ENCODE measurements at regions not wholly inside any gene's neighbourhood (a gene's known extent, or its start where the extent isn't known, plus 50 kb on each side); places are given as distances from the start of the nearest gene placed in this dataset.
"Not testable (repeated sequence)": the region's sequence is repeated elsewhere in the genome, so short reads cannot be mapped to it uniquely, and the experiment has no call there.

- no peak for DNase-seq (ENCODE audit: low read depth)
Observed at GRCh38 chr18:59038295-59039039, 101.2 kb upstream of the SEC11C start.

- DNase-seq (ENCODE audit: low read depth), result not testable (repeated sequence)
Observed at GRCh38 chr18:59039040-59039320, 100.7 kb upstream of the SEC11C start.

GRCh38 chr18:59039449-59039848 lies 100.2 kb upstream of the SEC11C start:
- no peak for DNase-seq (ENCODE audit: low read depth)

GRCh38 chr18:59040770-59041148 lies 98.9 kb upstream of the SEC11C start:
- no peak for DNase-seq (ENCODE audit: low read depth)

- DNase-seq (ENCODE audit: low read depth), result no peak
Observed at GRCh38 chr18:59041296-59041695, 98.4 kb upstream of the SEC11C start.

GRCh38 chr18:59041819-59042815 lies 97.6 kb upstream of the SEC11C start:
- no peak for DNase-seq (ENCODE audit: low read depth)

GRCh38 chr18:59044855-59045254 lies 94.8 kb upstream of the SEC11C start:
- no peak for DNase-seq (ENCODE audit: low read depth)

GRCh38 chr18:59047321-59048047 lies 92.2 kb upstream of the SEC11C start:
- no peak for DNase-seq (ENCODE audit: low read depth)

GRCh38 chr18:59048048-59048363 lies 91.7 kb upstream of the SEC11C start:
- DNase-seq (ENCODE audit: low read depth), result no peak

- no peak for DNase-seq (ENCODE audit: low read depth)
Observed at GRCh38 chr18:59048378-59048777, 91.3 kb upstream of the SEC11C start.

- DNase-seq (ENCODE audit: low read depth), result no peak
Observed at GRCh38 chr18:59049721-59050660, 89.7 kb upstream of the SEC11C start.

- no peak for DNase-seq (ENCODE audit: low read depth)
Observed at GRCh38 chr18:59050661-59051057, 89.0 kb upstream of the SEC11C start.

GRCh38 chr18:59051470-59052165 lies 88.1 kb upstream of the SEC11C start:
- no peak for DNase-seq (ENCODE audit: low read depth)

- DNase-seq (ENCODE audit: low read depth), result no peak
Observed at GRCh38 chr18:59052965-59053820, 86.5 kb upstream of the SEC11C start.

GRCh38 chr18:59054496-59055287 lies 85.0 kb upstream of the SEC11C start:
- DNase-seq (ENCODE audit: low read depth), result no peak

- DNase-seq (ENCODE audit: low read depth), result peak; percentile 23
Observed at GRCh38 chr18:59055345-59056032, 84.2 kb upstream of the SEC11C start.

GRCh38 chr18:59056706-59057492 lies 82.8 kb upstream of the SEC11C start:
- DNase-seq (ENCODE audit: low read depth), result peak; percentile 79

- no peak for DNase-seq (ENCODE audit: low read depth)
Observed at GRCh38 chr18:59057493-59057795, 82.2 kb upstream of the SEC11C start.
